HCT116 (cell line): ENCODE measurements at regions not wholly inside any gene's neighbourhood (a gene's known extent, or its start where the extent isn't known, plus 50 kb on each side); places are given as distances from the start of the nearest gene placed in this dataset.
"Not testable (repeated sequence)": the region's sequence is repeated elsewhere in the genome, so short reads cannot be mapped to it uniquely, and the experiment has no call there.

Source experiments
- CEBPB ChIP-seq: IDR thresholded peaks from 2 replicates; pipeline ENCODE4 v1.6.1; 2012; ENCODE audit warnings: low read depth
- EZH2 ChIP-seq: fragments of 200-600 bp; sonication (generic); IDR thresholded peaks from 2 replicates; pipeline ENCODE4 v1.6.1; 2017; ENCODE audit warnings: antibody characterized with exemption, mixed run types
- FOSL1 ChIP-seq: IDR thresholded peaks from 2 replicates; pipeline ENCODE4 v1.6.1; 2012; ENCODE audit warnings: low read depth
- POLR2A ChIP-seq: IDR thresholded peaks from 2 replicates; pipeline ENCODE4 v1.7.0; 2011; ENCODE audit warnings: borderline replicate concordance; ENCODE audit not compliant: insufficient read depth, insufficient read length; ENCODE audit errors: extremely low read depth
- POLR2AphosphoS5 ChIP-seq: IDR thresholded peaks from 2 replicates; pipeline ENCODE4 v1.6.1; 2011; ENCODE audit warnings: mild to moderate bottlenecking, low read depth, low read length, moderate library complexity
- RAD21 ChIP-seq: IDR thresholded peaks from 2 replicates; pipeline ENCODE4 v1.6.1; 2012; ENCODE audit warnings: low read depth, mild to moderate bottlenecking
- SIN3A ChIP-seq: IDR thresholded peaks from 2 replicates; pipeline ENCODE4 v1.6.1; 2012; ENCODE audit warnings: low read depth
- ZFX ChIP-seq: fragments of 450-650 bp; IDR thresholded peaks from 2 replicates; pipeline ENCODE4 v1.6.1; 2017
- TF ChIP-seq, protein P1 (sequence below), 3 experiments: fragments of 200-600 bp in 1 of 3; sonication (generic) in 1 of 3; IDR thresholded peaks in 2 of 3; conservative IDR thresholded peaks in 1 of 3; 2 replicates each; pipeline ENCODE4 v1.5.1; 2012 to 2017; ENCODE audit warnings: low read depth in 2 of 3, low read length in 2 of 3, antibody characterized with exemption in 1 of 3, borderline replicate concordance in 1 of 3, control low read depth in 1 of 3, mild to moderate bottlenecking in 1 of 3, mixed read lengths in 1 of 3, mixed run types in 1 of 3, moderate library complexity in 1 of 3; ENCODE audit not compliant: insufficient read depth in 1 of 3

DNA sequence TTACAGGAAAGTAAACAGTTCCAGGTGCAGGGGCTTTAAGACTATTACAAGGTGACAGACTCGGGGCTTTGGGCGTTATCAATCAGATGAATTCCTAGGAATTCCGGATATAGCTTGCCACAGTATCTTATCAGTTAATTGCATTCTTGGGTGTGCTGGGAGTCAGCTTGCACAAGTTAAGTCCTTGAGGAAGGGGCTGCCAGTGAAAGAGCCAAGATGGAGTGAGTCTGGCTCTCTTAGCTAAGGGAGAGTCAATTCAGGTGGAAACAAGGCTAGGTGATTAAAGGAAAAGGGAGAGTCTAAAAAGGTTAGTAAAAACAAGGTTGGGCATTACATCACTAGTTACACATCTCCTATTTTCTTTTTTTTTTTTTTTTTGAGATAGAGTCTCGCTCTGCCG lies 199.8 kb upstream of the PRSS16 start:
- TF ChIP-seq, protein P1, sequence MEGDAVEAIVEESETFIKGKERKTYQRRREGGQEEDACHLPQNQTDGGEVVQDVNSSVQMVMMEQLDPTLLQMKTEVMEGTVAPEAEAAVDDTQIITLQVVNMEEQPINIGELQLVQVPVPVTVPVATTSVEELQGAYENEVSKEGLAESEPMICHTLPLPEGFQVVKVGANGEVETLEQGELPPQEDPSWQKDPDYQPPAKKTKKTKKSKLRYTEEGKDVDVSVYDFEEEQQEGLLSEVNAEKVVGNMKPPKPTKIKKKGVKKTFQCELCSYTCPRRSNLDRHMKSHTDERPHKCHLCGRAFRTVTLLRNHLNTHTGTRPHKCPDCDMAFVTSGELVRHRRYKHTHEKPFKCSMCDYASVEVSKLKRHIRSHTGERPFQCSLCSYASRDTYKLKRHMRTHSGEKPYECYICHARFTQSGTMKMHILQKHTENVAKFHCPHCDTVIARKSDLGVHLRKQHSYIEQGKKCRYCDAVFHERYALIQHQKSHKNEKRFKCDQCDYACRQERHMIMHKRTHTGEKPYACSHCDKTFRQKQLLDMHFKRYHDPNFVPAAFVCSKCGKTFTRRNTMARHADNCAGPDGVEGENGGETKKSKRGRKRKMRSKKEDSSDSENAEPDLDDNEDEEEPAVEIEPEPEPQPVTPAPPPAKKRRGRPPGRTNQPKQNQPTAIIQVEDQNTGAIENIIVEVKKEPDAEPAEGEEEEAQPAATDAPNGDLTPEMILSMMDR (IDR thresholded peaks at IDR 0.05 in 2 of 3, conservative IDR thresholded peaks at IDR 0.05 in 1 of 3; ENCODE audit: borderline replicate concordance in 1 of 3, insufficient read depth in 1 of 3, low read depth in 2 of 3, low read length in 2 of 3): not testable (repeated sequence)
- not testable (repeated sequence) for TF ChIP-seq ZFX, FOSL1, EZH2, CEBPB, SIN3A, POLR2AphosphoS5, POLR2A, RAD21
